ENCODE measurements at regions not wholly inside any gene's neighbourhood (a gene's known extent, or its start where the extent isn't known, plus 50 kb on each side); places are given as distances from the start of the nearest gene placed in this dataset.

DNA sequence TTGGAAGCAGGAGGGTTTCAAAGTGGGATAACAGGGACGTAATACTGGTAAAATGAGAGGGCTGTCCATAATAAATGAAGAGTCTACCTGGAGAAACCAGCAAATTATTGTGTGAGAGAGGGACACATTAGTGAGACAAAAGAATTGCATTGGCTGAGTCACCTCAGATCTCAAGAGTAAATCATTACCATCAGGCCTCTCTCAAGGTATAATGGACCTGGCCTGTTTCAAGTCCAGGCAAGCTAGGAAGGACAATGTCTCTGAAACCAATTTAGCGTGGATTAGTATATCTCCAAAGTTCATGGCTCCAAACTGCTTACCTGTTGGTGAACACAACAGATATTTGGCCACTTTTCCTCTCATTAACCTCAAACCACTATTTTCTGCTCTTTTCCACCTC is 471.4 kb downstream of the CMPK2 start:
- no peak for TF ChIP-seq POLR2AphosphoS5 (IDR thresholded peaks at IDR 0.05; ENCODE audit: low read depth, low read length)
- TF ChIP-seq, protein P1, sequence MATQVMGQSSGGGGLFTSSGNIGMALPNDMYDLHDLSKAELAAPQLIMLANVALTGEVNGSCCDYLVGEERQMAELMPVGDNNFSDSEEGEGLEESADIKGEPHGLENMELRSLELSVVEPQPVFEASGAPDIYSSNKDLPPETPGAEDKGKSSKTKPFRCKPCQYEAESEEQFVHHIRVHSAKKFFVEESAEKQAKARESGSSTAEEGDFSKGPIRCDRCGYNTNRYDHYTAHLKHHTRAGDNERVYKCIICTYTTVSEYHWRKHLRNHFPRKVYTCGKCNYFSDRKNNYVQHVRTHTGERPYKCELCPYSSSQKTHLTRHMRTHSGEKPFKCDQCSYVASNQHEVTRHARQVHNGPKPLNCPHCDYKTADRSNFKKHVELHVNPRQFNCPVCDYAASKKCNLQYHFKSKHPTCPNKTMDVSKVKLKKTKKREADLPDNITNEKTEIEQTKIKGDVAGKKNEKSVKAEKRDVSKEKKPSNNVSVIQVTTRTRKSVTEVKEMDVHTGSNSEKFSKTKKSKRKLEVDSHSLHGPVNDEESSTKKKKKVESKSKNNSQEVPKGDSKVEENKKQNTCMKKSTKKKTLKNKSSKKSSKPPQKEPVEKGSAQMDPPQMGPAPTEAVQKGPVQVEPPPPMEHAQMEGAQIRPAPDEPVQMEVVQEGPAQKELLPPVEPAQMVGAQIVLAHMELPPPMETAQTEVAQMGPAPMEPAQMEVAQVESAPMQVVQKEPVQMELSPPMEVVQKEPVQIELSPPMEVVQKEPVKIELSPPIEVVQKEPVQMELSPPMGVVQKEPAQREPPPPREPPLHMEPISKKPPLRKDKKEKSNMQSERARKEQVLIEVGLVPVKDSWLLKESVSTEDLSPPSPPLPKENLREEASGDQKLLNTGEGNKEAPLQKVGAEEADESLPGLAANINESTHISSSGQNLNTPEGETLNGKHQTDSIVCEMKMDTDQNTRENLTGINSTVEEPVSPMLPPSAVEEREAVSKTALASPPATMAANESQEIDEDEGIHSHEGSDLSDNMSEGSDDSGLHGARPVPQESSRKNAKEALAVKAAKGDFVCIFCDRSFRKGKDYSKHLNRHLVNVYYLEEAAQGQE (IDR thresholded peaks at IDR 0.05; ENCODE audit: insufficient read depth in 1 of 2, low read depth in 2 of 2, low read length in 2 of 2): no peak
- no peak for TF ChIP-seq TAF1 (IDR thresholded peaks at IDR 0.05; ENCODE audit: borderline replicate concordance, insufficient read depth, low read length)

All from PFSK-1 (cell line).